ENCODE measurements at regions not wholly inside any gene's neighbourhood (a gene's known extent, or its start where the extent isn't known, plus 50 kb on each side); places are given as distances from the start of the nearest gene placed in this dataset.

- TF ChIP-seq TAF1 (IDR thresholded peaks at IDR 0.05; ENCODE audit: borderline replicate concordance, insufficient read depth, low read length) (no peak), REST (IDR thresholded peaks at IDR 0.05; ENCODE audit: insufficient read depth in 1 of 2, low read depth in 2 of 2, low read length in 2 of 2) (no peak), POLR2AphosphoS5 (IDR thresholded peaks at IDR 0.05; ENCODE audit: low read depth, low read length) (no peak), FOXP2 (optimal IDR thresholded peaks at IDR 0.05; ENCODE audit: borderline replicate concordance, extremely low read depth, extremely low read length, insufficient read depth) (no peak), SIN3A (IDR thresholded peaks at IDR 0.05; ENCODE audit: borderline replicate concordance, insufficient read depth, low read length) (no peak)
Observed at GRCh38 chr6:40930555-40930954, 108.5 kb downstream of the UNC5CL start.

- no peak for TF ChIP-seq FOXP2 (optimal IDR thresholded peaks at IDR 0.05; ENCODE audit: borderline replicate concordance, extremely low read depth, extremely low read length, insufficient read depth)
Observed at GRCh38 chr6:40930045-40930444, 109.0 kb downstream of the UNC5CL start.

- no peak for TF ChIP-seq REST (IDR thresholded peaks at IDR 0.05; ENCODE audit: insufficient read depth in 1 of 2, low read depth in 2 of 2, low read length in 2 of 2)
- no peak for TF ChIP-seq POLR2AphosphoS5 (IDR thresholded peaks at IDR 0.05; ENCODE audit: low read depth, low read length)
- TF ChIP-seq SIN3A (IDR thresholded peaks at IDR 0.05; ENCODE audit: borderline replicate concordance, insufficient read depth, low read length): no peak
- no peak for TF ChIP-seq FOXP2 (optimal IDR thresholded peaks at IDR 0.05; ENCODE audit: borderline replicate concordance, extremely low read depth, extremely low read length, insufficient read depth)
- TF ChIP-seq TAF1 (IDR thresholded peaks at IDR 0.05; ENCODE audit: borderline replicate concordance, insufficient read depth, low read length): no peak
Observed at GRCh38 chr6:40929176-40929575, 109.8 kb downstream of the UNC5CL start.

- TF ChIP-seq FOXP2 (optimal IDR thresholded peaks at IDR 0.05; ENCODE audit: borderline replicate concordance, extremely low read depth, extremely low read length, insufficient read depth) (no peak), SIN3A (IDR thresholded peaks at IDR 0.05; ENCODE audit: borderline replicate concordance, insufficient read depth, low read length) (no peak), REST (IDR thresholded peaks at IDR 0.05; ENCODE audit: insufficient read depth in 1 of 2, low read depth in 2 of 2, low read length in 2 of 2) (no peak), POLR2AphosphoS5 (IDR thresholded peaks at IDR 0.05; ENCODE audit: low read depth, low read length) (no peak), TAF1 (IDR thresholded peaks at IDR 0.05; ENCODE audit: borderline replicate concordance, insufficient read depth, low read length) (no peak)
Observed at GRCh38 chr6:40928763-40929162, 110.3 kb downstream of the UNC5CL start.

GRCh38 chr6:40928307-40928706 lies 110.7 kb downstream of the UNC5CL start:
- TF ChIP-seq POLR2AphosphoS5 (IDR thresholded peaks at IDR 0.05; ENCODE audit: low read depth, low read length) (no peak), FOXP2 (optimal IDR thresholded peaks at IDR 0.05; ENCODE audit: borderline replicate concordance, extremely low read depth, extremely low read length, insufficient read depth) (no peak), TAF1 (IDR thresholded peaks at IDR 0.05; ENCODE audit: borderline replicate concordance, insufficient read depth, low read length) (no peak), REST (IDR thresholded peaks at IDR 0.05; ENCODE audit: insufficient read depth in 1 of 2, low read depth in 2 of 2, low read length in 2 of 2) (no peak), SIN3A (IDR thresholded peaks at IDR 0.05; ENCODE audit: borderline replicate concordance, insufficient read depth, low read length) (no peak)

Data from PFSK-1 (cell line).